Keratinocyte (primary cell): ENCODE measurements at regions not wholly inside any gene's neighbourhood (a gene's known extent, or its start where the extent isn't known, plus 50 kb on each side); places are given as distances from the start of the nearest gene placed in this dataset.

ENCODE experiments used
- DNase-seq: peaks from one replicate; pipeline ENCODE4 v3.0.0-alpha.2; 2011; ENCODE audit warnings: low read depth, missing footprints, low spot score
- FAIRE-seq: peaks from 2 replicates; lab custom pipeline; 2011; peaks lifted over from hg19 to GRCh38; lab: Jason Lieb, UNC
- H2AFZ ChIP-seq: 2 replicates; pipeline ENCODE4 v1.6.0; 2012; ENCODE audit warnings: low read length, control low read depth, inconsistent platforms; ENCODE audit not compliant: control insufficient read depth
- H3K27ac ChIP-seq: 2 replicates; pipeline ENCODE4 v1.5.1; 2011; ENCODE audit warnings: low read length; ENCODE audit not compliant: control insufficient read depth, insufficient read depth
- H3K27me3 ChIP-seq: 3 replicates; pipeline ENCODE4 v1.6.0; 2011; ENCODE audit warnings: low read length; ENCODE audit not compliant: control insufficient read depth, insufficient read depth; ENCODE audit errors: extremely low read depth
- H3K36me3 ChIP-seq, 2 experiments: 2 replicates in 1 of 2; 3 replicates in 1 of 2; pipeline ENCODE4 v1.5.1; 2011; ENCODE audit warnings: low read length in 2 of 2, mild to moderate bottlenecking in 1 of 2; ENCODE audit not compliant: control insufficient read depth in 2 of 2, insufficient read depth in 2 of 2; ENCODE audit errors: extremely low read depth in 1 of 2
- H3K4me1 ChIP-seq: 3 replicates; pipeline ENCODE4 v1.5.1; 2011; ENCODE audit warnings: low read length; ENCODE audit not compliant: control insufficient read depth, insufficient read depth; ENCODE audit errors: extremely low read depth
- H3K4me2 ChIP-seq: 3 replicates; pipeline ENCODE4 v1.6.0; 2011; ENCODE audit warnings: low read depth, low read length; ENCODE audit not compliant: control insufficient read depth, insufficient read depth; ENCODE audit errors: extremely low read depth
- H3K4me3 ChIP-seq, 3 experiments: fragments of 200-600 bp in 1 of 3; sonication (generic) in 1 of 3; 2 replicates in 2 of 3; 3 replicates in 1 of 3; pipeline ENCODE4 v1.5.1; 2011 to 2016; ENCODE audit warnings: low read length in 3 of 3, mild to moderate bottlenecking in 3 of 3, control low read depth in 2 of 3, inconsistent platforms in 1 of 3, low read depth in 1 of 3, mixed read lengths in 1 of 3, mixed run types in 1 of 3, moderate library complexity in 1 of 3; ENCODE audit not compliant: control insufficient read depth in 2 of 3, insufficient read depth in 2 of 3; ENCODE audit errors: extremely low read depth in 1 of 3
- H3K79me2 ChIP-seq: 2 replicates; pipeline ENCODE4 v1.6.0; 2012; ENCODE audit warnings: low read length; ENCODE audit not compliant: control insufficient read depth, insufficient read depth
- H3K9ac ChIP-seq: 3 replicates; pipeline ENCODE4 v1.6.0; 2011; ENCODE audit warnings: low read length; ENCODE audit not compliant: control insufficient read depth, insufficient read depth; ENCODE audit errors: extremely low read depth
- H3K9me1 ChIP-seq: 3 replicates; pipeline ENCODE4 v1.6.0; 2011; ENCODE audit warnings: low read length; ENCODE audit not compliant: control insufficient read depth, insufficient read depth; ENCODE audit errors: extremely low read depth
- H3K9me3 ChIP-seq: 2 replicates; pipeline ENCODE4 v1.5.1; 2012; ENCODE audit warnings: low read depth, low read length; ENCODE audit not compliant: control insufficient read depth
- H4K20me1 ChIP-seq: 3 replicates; pipeline ENCODE4 v1.6.0; 2011; ENCODE audit warnings: low read length; ENCODE audit not compliant: control insufficient read depth, insufficient read depth; ENCODE audit errors: extremely low read depth
- EZH2 ChIP-seq: IDR thresholded peaks from one replicate; pipeline ENCODE4 v1.6.1; 2012; ENCODE audit warnings: inconsistent platforms, mild to moderate bottlenecking, low read length, moderate library complexity
- dilution Hi-C: fragments of 300-500 bp; cut with MboI; formaldehyde crosslinking; loops from one replicate; pipeline ENCODE4 v1.7.0; 2020; ENCODE audit warnings: low sequenced_read_pairs; ENCODE audit not compliant: extremely low pct_ligation_motif_present
- TF ChIP-seq, protein P1 (sequence below), 3 experiments: IDR thresholded peaks in 1 of 3; conservative IDR thresholded peaks in 1 of 3; optimal IDR thresholded peaks in 1 of 3; 2 replicates in 2 of 3; 3 replicates in 1 of 3; pipeline versions ENCODE3 to v1.5.1; 2011; ENCODE audit warnings: low read length in 3 of 3, mild to moderate bottlenecking in 3 of 3, moderate library complexity in 2 of 3, control low read depth in 1 of 3, inconsistent platforms in 1 of 3; ENCODE audit not compliant: insufficient read depth in 2 of 3; ENCODE audit errors: extremely low read depth in 1 of 3

DNA sequence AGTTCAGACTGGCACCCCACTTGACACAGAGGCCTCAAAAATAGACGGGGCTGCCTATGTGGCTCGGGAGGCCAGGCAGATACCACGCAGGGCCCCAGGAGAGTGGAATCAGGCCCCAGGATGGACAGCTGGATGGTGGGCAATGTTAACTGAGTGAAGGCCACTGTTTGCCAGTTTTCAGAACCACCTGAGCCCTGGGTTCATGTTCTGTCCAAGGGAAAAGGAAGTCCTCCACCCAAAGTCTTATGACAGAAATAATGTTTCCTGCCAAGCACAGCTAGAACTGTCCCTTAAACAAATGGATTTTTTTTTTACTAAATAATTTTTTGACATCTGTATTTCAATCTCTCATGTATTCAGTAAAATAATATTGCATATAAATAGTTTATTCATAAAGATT lies 228.4 kb downstream of the KLF13 start:
- Histone ChIP-seq H2AFZ (no peak overlapping the region), H3K79me2 (no peaks in the 10 kb centered on the region), H3K27me3 (peaks cover 4% of the 10 kb centered on the region), H4K20me1 (no peaks in the 10 kb centered on the region), H3K4me2 (no peak overlapping the region), H3K27ac (no peak overlapping the region), H3K9me1 (no peaks in the 10 kb centered on the region), H3K9ac (no peak overlapping the region), H3K9me3 (no peaks in the 10 kb centered on the region), H3K36me3 (no peaks in the 10 kb centered on the region), H3K4me1 (peaks cover 24% of the 10 kb centered on the region), H3K4me3 (no peak overlapping the region)
- dilution Hi-C loops = no loop called here
- no peak for TF ChIP-seq EZH2
- TF ChIP-seq, protein P1, sequence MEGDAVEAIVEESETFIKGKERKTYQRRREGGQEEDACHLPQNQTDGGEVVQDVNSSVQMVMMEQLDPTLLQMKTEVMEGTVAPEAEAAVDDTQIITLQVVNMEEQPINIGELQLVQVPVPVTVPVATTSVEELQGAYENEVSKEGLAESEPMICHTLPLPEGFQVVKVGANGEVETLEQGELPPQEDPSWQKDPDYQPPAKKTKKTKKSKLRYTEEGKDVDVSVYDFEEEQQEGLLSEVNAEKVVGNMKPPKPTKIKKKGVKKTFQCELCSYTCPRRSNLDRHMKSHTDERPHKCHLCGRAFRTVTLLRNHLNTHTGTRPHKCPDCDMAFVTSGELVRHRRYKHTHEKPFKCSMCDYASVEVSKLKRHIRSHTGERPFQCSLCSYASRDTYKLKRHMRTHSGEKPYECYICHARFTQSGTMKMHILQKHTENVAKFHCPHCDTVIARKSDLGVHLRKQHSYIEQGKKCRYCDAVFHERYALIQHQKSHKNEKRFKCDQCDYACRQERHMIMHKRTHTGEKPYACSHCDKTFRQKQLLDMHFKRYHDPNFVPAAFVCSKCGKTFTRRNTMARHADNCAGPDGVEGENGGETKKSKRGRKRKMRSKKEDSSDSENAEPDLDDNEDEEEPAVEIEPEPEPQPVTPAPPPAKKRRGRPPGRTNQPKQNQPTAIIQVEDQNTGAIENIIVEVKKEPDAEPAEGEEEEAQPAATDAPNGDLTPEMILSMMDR (optimal IDR thresholded peaks at IDR 0.05 in 1 of 3, IDR thresholded peaks at IDR 0.05 in 1 of 3, conservative IDR thresholded peaks at IDR 0.05 in 1 of 3; ENCODE audit: extremely low read depth in 1 of 3, insufficient read depth in 2 of 3, low read length in 3 of 3) = no peak
- FAIRE-seq (no peak), DNase-seq (no peak)

DNA sequence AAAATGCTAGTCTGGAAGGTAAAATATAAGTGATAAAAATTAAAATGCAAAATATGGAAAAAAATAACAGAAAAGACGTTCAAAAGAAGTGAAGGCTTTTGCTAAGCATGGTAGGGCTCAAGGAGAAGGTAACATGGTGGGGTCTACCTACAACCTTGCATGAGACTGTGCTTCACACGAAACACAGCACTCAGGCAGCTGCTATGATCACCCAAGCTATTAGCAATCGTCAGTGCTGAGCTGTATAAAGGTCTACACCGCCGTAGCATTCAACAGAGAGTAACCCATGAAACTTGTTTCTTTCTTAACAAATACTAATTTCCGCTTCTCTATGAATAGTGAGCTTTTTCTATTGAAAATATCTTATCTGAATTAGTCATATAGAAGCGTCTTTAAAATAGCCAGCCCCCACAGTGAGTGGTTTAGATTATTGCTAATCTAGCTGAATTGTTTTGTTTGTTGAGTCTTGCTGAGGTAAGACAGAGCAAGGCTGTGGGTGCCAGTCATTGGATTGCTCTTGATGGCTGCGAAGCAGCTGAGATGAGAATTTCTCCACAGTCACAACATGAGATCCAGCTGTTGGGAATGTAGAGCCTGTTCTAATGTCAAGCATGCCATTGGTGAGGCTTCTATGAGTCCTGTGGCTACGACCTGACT lies 230.0 kb downstream of the KLF13 start:
- no peak for TF ChIP-seq EZH2
- TF ChIP-seq, protein P1 (optimal IDR thresholded peaks at IDR 0.05 in 1 of 3, IDR thresholded peaks at IDR 0.05 in 1 of 3, conservative IDR thresholded peaks at IDR 0.05 in 1 of 3; ENCODE audit: extremely low read depth in 1 of 3, insufficient read depth in 2 of 3, low read length in 3 of 3) = no peak
- dilution Hi-C loops = no loop called here
- Histone ChIP-seq H3K9ac (no peak overlapping the region), H3K4me3 (no peak overlapping the region), H3K27ac (no peak overlapping the region), H3K4me2 (no peak overlapping the region), H3K79me2 (no peaks in the 10 kb centered on the region), H2AFZ (no peak overlapping the region), H3K4me1 (peaks cover 24% of the 10 kb centered on the region), H3K27me3 (no peaks in the 10 kb centered on the region), H4K20me1 (no peaks in the 10 kb centered on the region), H3K9me1 (no peaks in the 10 kb centered on the region), H3K9me3 (no peaks in the 10 kb centered on the region), H3K36me3 (no peaks in the 10 kb centered on the region)
- no peak for FAIRE-seq
- DNase-seq = no peak
